ENCODE measurements at regions not wholly inside any gene's neighbourhood (a gene's known extent, or its start where the extent isn't known, plus 50 kb on each side); places are given as distances from the start of the nearest gene placed in this dataset.

- intact Hi-C loops (cut with micrococcal nuclease), result no loop called here
- no peaks in the 10 kb centered on the region for H3K9me1 ChIP-seq (ENCODE audit: control insufficient read depth, insufficient read depth, low read length)
- CTCF ChIA-PET (ENCODE audit: low intra/inter-chr PET ratio), result no interaction called here
- H3K9ac ChIP-seq (ENCODE audit: insufficient read depth in 1 of 2, low read depth in 2 of 2, low read length in 2 of 2), result no peak overlapping the region
- H3K4me1 ChIP-seq (replicated peaks in 1 of 2; ENCODE audit: control insufficient read depth in 2 of 2, insufficient read depth in 2 of 2, low read length in 2 of 2), result no peaks in the 10 kb centered on the region
- H3K36me3 ChIP-seq (ENCODE audit: control insufficient read depth, insufficient read depth, low read length), result no peaks in the 10 kb centered on the region
- DNase-seq (ENCODE audit: extremely low read depth in 1 of 4, low spot score in 3 of 4), result no peak
- H2AFZ ChIP-seq (ENCODE audit: low read depth, low read length), result no peak overlapping the region
- H3K9me3 ChIP-seq (replicated peaks; ENCODE audit: control insufficient read depth, insufficient read depth, low read depth, low read length), result no peaks in the 10 kb centered on the region
- in situ Hi-C loops (cut with MboI), result no loop called here
- H3K79me2 ChIP-seq (ENCODE audit: control insufficient read depth, insufficient read depth, low read length), result no peaks in the 10 kb centered on the region
- H3K27ac ChIP-seq (ENCODE audit: extremely low read depth, low read depth, low read length), result no peak overlapping the region
- no TSS peak for BruUV-seq (replicated peaks)
- no peaks in the 10 kb centered on the region for H4K20me1 ChIP-seq (replicated peaks; ENCODE audit: control insufficient read depth, insufficient read depth, low read length)
- POLR2A ChIA-PET, result no interaction called here
- FAIRE-seq, result no peak
- H3K4me3 ChIP-seq, result no peak overlapping the region
- no peaks in the 10 kb centered on the region for H3K27me3 ChIP-seq (ENCODE audit: control insufficient read depth in 2 of 2, insufficient read depth in 2 of 2, low read length in 2 of 2)
- no peak overlapping the region for H3K4me2 ChIP-seq (ENCODE audit: insufficient read depth, low read length)
- TF ChIP-seq LCOR (CRISPR knock-in tag; IDR thresholded peaks at IDR 0.05) (no peak), BRF2 (IDR thresholded peaks at IDR 0.05; ENCODE audit: borderline replicate concordance, insufficient read depth, insufficient read length) (no peak), KDM2B (CRISPR knock-in tag; IDR thresholded peaks at IDR 0.05) (no peak), RBM17 (IDR thresholded peaks at IDR 0.05; ENCODE audit: borderline replicate concordance, low read depth, low read length) (no peak), KLF13 (tag; IDR thresholded peaks at IDR 0.05; ENCODE audit: borderline replicate concordance, low read depth) (no peak), MXI1 (IDR thresholded peaks at IDR 0.05; ENCODE audit: low read depth, low read length) (no peak), NFE2 (IDR thresholded peaks at IDR 0.05; ENCODE audit: low read depth) (no peak), UBTF (IDR thresholded peaks at IDR 0.05; ENCODE audit: borderline replicate concordance in 1 of 2, low read depth in 2 of 2, low read length in 2 of 2) (no peak), RB1 (IDR thresholded peaks at IDR 0.05; ENCODE audit: low read depth) (no peak), PHB2 (IDR thresholded peaks at IDR 0.05; ENCODE audit: low read depth) (no peak), U2AF1 (optimal IDR thresholded peaks at IDR 0.05; ENCODE audit: low read depth, low read length) (no peak), SAP30 (IDR thresholded peaks at IDR 0.05; ENCODE audit: borderline replicate concordance, insufficient read depth, low read depth, low read length, poor library complexity, severe bottlenecking) (no peak), XRCC4 (IDR thresholded peaks at IDR 0.05; ENCODE audit: extremely low read depth, insufficient read depth, insufficient read length) (no peak), CCAR2 (IDR thresholded peaks at IDR 0.05; ENCODE audit: low read depth, low read length) (no peak), STAT5B (CRISPR knock-in tag; IDR thresholded peaks at IDR 0.05) (no peak), SP1 (CRISPR knock-in tag; IDR thresholded peaks at IDR 0.05) (no peak), RNF2 (IDR thresholded peaks at IDR 0.05) (no peak), MAZ (CRISPR knock-in tag; conservative IDR thresholded peaks at IDR 0.05 in 1 of 2, IDR thresholded peaks at IDR 0.05 in 1 of 2) (no peak)
- ATAC-seq, result no peak
Observed at GRCh38 chr19:23587546-23587945, 99.5 kb downstream of the ZNF675 start.
